ENCODE measurements at regions not wholly inside any gene's neighbourhood (a gene's known extent, or its start where the extent isn't known, plus 50 kb on each side); places are given as distances from the start of the nearest gene placed in this dataset.

DNA sequence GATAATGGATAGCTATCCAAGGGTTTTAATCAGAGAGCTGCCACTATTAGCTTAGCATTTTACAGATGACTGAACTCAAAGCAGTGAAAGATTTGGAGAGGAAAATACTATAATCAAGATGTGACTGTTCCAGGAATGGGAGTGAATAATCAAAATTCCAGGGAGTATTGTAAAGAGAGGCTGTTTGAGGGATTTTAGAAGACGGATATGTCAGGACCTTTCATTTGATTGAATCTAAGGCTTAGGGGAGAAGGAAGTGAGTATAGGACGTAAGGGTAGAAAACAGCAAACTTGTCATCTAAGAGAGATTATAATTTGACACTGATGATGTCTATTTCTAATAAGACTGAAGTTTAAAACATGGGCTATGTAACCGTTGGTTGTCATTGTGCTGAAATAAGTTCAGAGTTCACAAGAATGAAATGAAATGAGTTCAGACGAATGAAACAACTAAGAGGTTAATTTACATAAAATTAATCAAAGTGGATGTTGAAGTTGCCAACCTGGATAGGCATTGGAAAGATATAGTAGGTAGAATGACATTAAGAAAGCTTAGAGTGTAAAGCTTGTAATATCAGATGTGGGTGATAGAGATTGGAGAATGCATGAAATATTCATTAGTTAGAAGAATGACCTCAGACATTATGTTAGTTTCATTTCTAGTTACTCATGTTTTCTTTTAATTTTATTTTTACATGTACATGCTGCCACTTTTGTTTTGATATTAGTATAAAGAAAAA lies 842.8 kb downstream of the SI start:
- TF ChIP-seq, protein P1, sequence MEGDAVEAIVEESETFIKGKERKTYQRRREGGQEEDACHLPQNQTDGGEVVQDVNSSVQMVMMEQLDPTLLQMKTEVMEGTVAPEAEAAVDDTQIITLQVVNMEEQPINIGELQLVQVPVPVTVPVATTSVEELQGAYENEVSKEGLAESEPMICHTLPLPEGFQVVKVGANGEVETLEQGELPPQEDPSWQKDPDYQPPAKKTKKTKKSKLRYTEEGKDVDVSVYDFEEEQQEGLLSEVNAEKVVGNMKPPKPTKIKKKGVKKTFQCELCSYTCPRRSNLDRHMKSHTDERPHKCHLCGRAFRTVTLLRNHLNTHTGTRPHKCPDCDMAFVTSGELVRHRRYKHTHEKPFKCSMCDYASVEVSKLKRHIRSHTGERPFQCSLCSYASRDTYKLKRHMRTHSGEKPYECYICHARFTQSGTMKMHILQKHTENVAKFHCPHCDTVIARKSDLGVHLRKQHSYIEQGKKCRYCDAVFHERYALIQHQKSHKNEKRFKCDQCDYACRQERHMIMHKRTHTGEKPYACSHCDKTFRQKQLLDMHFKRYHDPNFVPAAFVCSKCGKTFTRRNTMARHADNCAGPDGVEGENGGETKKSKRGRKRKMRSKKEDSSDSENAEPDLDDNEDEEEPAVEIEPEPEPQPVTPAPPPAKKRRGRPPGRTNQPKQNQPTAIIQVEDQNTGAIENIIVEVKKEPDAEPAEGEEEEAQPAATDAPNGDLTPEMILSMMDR (IDR thresholded peaks at IDR 0.05; ENCODE audit: low read depth, low read length, poor library complexity, severe bottlenecking): no peak
- no peak for TF ChIP-seq EZH2phosphoT487 (IDR thresholded peaks at IDR 0.05; ENCODE audit: borderline replicate concordance, low read length)

Data from DOHH2 (cell line).